RWPE2 (cell line): ENCODE measurements at regions not wholly inside any gene's neighbourhood (a gene's known extent, or its start where the extent isn't known, plus 50 kb on each side); places are given as distances from the start of the nearest gene placed in this dataset.

Source experiments
- ATAC-seq: fragments of 200-7000 bp; cut with Tn5 transposase; 3 replicates; pipeline ENCODE4 v1.9.1; 2021; ENCODE audit warnings: low read depth
- DNase-seq: peaks from one replicate; pipeline ENCODE4 v3.0.0-alpha.2; 2020; ENCODE audit warnings: low spot score
- H3K27ac ChIP-seq: fragments of 450-650 bp; 2 replicates; pipeline ENCODE4 v1.5.1; 2017; ENCODE audit warnings: mild to moderate bottlenecking; ENCODE audit not compliant: poor library complexity, severe bottlenecking
- H3K27me3 ChIP-seq: fragments of 250-450 bp; sonication (Bioruptor Pico); 2 replicates; pipeline ENCODE4 v1.5.1; 2021; ENCODE audit warnings: mild to moderate bottlenecking, moderate library complexity; ENCODE audit not compliant: insufficient read depth, poor library complexity, severe bottlenecking
- H3K36me3 ChIP-seq: fragments of 250-450 bp; sonication (Bioruptor Pico); 2 replicates; pipeline ENCODE4 v1.5.1; 2020; ENCODE audit warnings: low read depth, mild to moderate bottlenecking, moderate library complexity
- H3K4me1 ChIP-seq: fragments of 250-450 bp; sonication (Bioruptor Pico); 2 replicates; pipeline ENCODE4 v1.5.1; 2021; ENCODE audit warnings: mild to moderate bottlenecking, moderate library complexity; ENCODE audit not compliant: insufficient read depth, poor library complexity, severe bottlenecking
- H3K4me3 ChIP-seq: fragments of 250-450 bp; sonication (Bioruptor Pico); 2 replicates; pipeline ENCODE4 v1.5.1; 2021; ENCODE audit warnings: mild to moderate bottlenecking, moderate library complexity; ENCODE audit not compliant: severe bottlenecking
- H3K9me3 ChIP-seq: fragments of 250-450 bp; sonication (Bioruptor Pico); 2 replicates; pipeline ENCODE4 v1.5.1; 2021; ENCODE audit warnings: mild to moderate bottlenecking, moderate library complexity; ENCODE audit not compliant: severe bottlenecking
- CTCF ChIP-seq: fragments of 450-650 bp; IDR thresholded peaks from one replicate; pipeline ENCODE4 v1.5.1; 2017; ENCODE audit warnings: mild to moderate bottlenecking, moderate library complexity; ENCODE audit not compliant: poor library complexity, severe bottlenecking

DNA sequence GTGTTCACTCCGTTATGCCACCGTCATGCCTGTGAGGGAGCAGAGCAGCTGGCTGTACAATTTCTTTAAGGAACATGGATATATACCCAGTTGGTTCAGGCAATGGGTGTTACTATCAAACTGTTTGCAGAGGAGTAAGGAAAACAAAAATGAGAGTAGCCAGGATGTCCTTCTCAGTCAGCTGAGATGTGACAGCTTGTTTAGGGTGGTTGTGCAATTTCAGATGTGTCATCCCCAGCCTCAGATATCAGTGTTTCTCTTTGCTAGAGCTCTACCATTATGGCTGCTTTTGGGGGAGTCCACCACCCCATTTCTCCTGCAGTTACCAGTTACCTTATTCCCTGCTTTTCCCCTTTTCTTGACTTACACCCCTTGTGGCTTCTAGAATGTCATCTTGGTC is 135.2 kb upstream of the SLC24A2 start:
- DNase-seq (no peak), ATAC-seq (no peak)
- Histone ChIP-seq H3K4me3 (no peak overlapping the region), H3K4me1 (no peaks in the 10 kb centered on the region), H3K27me3 (peaks cover 3% of the 10 kb centered on the region), H3K36me3 (no peaks in the 10 kb centered on the region), H3K27ac (no peak overlapping the region), H3K9me3 (no peaks in the 10 kb centered on the region)
- TF ChIP-seq CTCF, result no peak

- ATAC-seq (peak; percentile 71), DNase-seq (no peak)
These were observed 133.8 kb upstream of the SLC24A2 start for GRCh38 chr9:19922476-19923118.

DNA sequence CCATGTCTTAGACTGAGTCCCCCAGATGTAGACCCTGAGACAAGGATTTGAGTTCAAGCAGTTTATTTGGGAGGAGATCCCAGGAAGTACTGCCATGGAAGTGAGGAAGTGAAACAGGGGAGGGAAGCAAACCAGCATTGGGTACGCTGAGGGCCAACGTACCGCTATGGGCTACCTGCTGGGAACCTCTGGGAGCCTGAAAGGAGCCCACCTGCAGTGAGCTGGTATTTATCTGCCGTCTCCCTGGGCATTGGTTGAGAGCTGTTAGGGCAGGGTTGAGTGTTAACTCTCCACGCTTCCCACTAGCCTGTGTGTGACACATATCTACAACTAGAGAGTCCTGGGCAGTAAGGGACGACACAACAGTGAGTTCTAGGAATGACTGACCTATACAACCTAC is 131.6 kb upstream of the SLC24A2 start:
- Histone ChIP-seq H3K4me3 (no peak overlapping the region), H3K27ac (no peak overlapping the region), H3K36me3 (no peaks in the 10 kb centered on the region), H3K9me3 (no peaks in the 10 kb centered on the region), H3K4me1 (no peaks in the 10 kb centered on the region), H3K27me3 (peaks cover 3% of the 10 kb centered on the region)
- no peak for ATAC-seq
- TF ChIP-seq CTCF, result no peak
- no peak for DNase-seq

More at GRCh38 chr9:19922476-19923118, 133.8 kb upstream of the SLC24A2 start:
- Histone ChIP-seq H3K4me1 (no peaks in the 10 kb centered on the region), H3K4me3 (no peak overlapping the region), H3K27ac (no peak overlapping the region), H3K27me3 (peaks cover 3% of the 10 kb centered on the region), H3K36me3 (no peaks in the 10 kb centered on the region), H3K9me3 (no peaks in the 10 kb centered on the region)
- TF ChIP-seq CTCF, result peak; percentile 48

DNA sequence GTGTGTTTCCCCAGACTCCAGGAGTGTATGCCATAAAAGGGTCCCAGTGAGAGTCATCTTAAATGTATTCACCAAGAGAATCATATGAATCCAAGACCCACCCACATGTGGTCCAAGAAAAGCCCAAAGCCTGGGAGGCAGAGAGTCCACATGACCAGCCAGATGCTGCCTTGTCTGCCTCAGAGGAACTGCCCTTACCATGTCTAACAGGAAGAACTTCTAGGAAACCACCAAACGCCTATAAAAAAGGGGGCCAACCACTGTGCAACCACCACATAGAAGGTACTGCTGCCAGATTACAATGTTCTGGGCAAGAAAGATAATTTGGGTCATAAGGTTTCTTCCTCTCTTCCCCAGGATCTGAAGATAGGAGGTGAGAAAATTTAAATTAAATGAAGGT is 129.8 kb upstream of the SLC24A2 start:
- Histone ChIP-seq H3K4me1 (no peaks in the 10 kb centered on the region), H3K4me3 (no peak overlapping the region), H3K27me3 (no peaks in the 10 kb centered on the region), H3K27ac (no peak overlapping the region), H3K36me3 (no peaks in the 10 kb centered on the region), H3K9me3 (no peaks in the 10 kb centered on the region)
- TF ChIP-seq CTCF, result no peak
- no peak for DNase-seq
- no peak for ATAC-seq

GRCh38 chr9:19914044-19914443 is 125.2 kb upstream of the SLC24A2 start:
- no peak for TF ChIP-seq CTCF
- Histone ChIP-seq H3K9me3 (no peaks in the 10 kb centered on the region), H3K27me3 (no peaks in the 10 kb centered on the region), H3K4me1 (no peaks in the 10 kb centered on the region), H3K27ac (no peak overlapping the region), H3K36me3 (no peaks in the 10 kb centered on the region), H3K4me3 (no peak overlapping the region)
- DNase-seq (no peak), ATAC-seq (no peak)
